HG02571 (cell line): ENCODE measurements at regions not wholly inside any gene's neighbourhood (a gene's known extent, or its start where the extent isn't known, plus 50 kb on each side); places are given as distances from the start of the nearest gene placed in this dataset.

Experiments
- ATAC-seq: cut with Tn5 transposase; IDR thresholded peaks from one replicate; pipeline ENCODE4 v1.9.1; 2021; ENCODE audit warnings: mild to moderate bottlenecking, moderate library complexity; ENCODE audit not compliant: unreplicated experiment

DNA sequence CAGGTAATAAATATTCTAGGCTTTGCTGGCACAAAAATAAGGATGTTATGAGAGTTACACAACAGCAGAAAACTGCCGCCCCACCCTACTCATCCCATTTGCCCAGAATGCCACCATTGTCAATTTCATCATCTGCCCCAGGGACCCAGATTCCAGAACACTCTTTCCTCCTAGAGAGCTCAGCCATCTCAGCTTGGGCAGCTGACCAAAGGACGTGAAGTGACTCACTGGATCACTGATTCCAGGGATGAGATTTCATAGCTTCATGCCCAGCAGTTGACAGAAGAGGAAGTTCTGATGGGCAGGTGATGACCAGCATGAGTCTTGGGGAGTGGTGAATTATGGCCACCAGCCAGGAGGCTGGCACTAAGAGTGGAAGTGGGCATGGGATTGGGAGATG, 450.3 kb downstream of the RMST start:
- no peak for ATAC-seq

DNA sequence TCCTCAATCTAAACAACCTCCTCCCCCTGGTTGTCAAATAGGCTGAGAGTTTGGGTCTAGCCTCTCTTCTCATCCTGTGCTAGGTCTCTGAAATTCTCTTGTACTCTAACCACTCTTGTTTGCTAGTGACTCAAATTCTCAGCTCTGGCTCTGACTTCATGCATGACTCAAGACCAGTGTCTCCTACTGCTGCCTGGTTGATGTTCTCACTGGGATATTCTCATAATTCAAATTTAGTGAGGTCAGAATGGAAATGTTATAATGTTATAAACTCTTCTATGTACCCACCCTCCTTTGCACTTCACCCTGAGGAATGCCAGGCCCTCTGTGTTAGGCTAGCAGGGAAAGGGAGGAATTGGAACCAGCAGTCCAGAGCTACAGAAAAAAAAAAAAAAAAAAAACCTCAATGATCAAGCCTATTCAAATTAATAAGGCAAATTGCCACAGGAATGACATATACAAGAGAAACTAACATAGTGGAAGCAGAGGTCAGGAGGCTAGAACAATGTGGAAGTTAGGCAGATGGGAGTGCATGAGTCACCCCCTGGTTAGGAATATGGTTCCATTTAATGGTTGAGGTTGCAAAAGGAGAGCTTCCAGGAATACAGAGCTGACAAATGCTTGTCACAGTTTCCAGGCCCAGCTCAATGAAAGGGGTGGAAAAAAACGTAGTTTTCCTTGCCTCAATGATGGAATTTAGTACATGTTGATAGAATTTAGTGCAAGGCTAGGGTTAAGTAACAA, 459.5 kb downstream of the RMST start:
- no peak for ATAC-seq

DNA sequence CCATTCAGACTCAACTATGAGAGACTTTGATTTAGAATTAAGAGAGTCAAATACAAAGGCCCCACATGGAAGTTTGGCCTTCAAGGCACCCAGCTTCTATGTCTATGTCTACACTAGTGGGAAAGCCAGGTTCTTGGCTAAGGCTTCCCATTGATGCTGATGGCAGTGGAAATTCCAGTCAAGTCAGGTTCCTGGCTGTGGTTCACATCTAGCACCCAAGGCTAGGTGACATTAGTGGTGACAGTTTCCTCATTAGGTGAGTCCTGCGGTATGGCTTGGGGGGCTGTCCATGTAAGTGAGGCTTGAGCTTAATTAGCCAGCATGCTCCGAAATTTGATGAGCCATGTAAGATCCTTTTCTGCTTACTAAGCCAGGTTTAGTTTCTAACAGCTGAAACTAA, 460.9 kb downstream of the RMST start:
- no peak for ATAC-seq

DNA sequence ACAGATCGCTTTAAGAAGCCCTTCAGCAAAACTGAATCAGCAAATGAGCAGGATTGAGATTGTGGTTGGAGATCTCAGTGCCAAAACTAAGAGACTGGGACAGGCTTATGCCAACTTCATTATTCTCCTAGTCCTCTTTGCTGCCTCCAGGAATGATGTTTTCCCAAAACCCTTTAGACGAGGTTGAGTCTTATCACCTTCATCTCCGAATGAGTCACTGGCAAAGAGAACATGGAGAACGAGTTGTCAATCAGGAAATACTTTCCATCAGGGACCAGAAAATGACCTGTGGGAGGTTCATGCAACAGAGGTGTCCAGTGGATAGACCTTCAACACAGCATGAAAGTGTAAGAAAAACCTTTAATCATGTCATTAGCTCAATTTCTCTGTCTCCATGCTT, 461.5 kb downstream of the RMST start:
- ATAC-seq = no peak

DNA sequence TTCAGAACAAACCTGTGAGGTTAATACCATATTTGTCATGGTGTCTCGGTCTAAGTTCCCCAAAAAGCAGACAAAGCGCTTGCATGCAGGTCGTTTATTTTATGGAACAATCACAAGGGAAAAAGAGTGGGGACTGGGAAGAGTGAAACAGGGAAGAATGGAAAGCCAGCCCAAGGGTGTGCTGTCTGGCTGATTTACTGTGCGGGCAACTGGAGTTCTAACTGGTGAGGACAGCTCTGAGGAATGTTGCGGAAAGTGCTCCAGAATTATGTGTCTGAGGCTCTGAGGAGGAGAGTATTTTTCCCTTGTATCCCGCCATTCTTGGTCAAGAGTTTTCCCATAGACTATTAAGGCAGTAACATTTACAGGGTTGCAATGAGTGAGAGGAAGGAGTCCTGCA, 465.4 kb downstream of the RMST start:
- ATAC-seq = no peak

DNA sequence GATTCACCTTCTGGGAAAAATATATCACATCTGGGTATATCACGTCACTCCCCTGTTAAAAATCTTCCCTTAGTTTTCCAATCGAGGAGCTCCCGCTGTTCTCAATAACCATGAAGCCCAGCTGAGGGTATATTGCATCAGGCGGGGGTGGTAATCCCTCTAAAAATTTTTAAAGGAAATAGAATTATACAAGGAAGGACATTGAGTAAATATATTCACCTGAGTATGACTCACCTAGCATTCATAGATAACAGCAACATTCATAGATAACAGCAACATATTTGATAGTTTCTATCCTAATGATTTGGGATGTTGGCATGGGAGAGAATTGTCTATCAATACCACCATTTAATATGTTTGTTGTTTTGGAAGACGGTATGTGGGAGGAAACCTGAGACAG, 473.6 kb downstream of the RMST start:
- ATAC-seq = no peak

DNA sequence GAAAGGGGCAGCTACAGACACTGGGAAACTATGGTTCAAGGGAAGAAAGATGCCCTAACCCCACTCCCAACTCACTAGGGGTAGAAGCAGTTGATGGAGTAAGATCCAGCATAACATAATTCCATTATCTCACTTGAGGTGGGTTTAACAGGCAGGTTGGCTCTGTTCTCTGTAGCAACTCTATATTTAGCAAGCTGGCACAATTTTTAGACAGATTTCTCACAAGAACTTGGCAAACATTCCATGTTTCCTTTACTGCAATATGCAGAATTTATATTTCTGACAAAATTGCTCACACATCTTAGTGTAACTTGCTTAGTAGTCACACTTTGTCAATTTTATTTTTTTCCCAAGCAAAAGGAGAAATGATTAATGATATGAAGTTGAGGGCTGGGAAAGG, 475.4 kb downstream of the RMST start:
- no peak for ATAC-seq

DNA sequence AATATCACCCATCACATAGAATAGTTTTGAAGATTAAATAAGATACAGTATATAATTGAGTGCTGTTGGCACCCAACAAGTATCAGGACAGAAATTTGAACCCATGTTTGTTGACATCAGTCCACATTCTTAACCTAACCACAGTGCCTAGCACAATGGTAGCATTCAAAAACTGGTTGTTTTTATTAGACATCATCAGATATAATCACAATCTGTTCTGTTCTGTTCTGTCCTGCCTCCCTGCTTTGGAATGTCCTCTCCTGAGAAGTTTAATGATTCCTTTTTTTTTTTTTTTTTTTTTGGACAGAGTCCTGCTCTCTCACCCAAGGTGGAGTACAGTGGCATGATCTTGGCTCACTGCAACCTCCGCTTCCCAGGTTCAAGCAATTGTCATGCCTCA, 476.6 kb downstream of the RMST start:
- no peak for ATAC-seq

DNA sequence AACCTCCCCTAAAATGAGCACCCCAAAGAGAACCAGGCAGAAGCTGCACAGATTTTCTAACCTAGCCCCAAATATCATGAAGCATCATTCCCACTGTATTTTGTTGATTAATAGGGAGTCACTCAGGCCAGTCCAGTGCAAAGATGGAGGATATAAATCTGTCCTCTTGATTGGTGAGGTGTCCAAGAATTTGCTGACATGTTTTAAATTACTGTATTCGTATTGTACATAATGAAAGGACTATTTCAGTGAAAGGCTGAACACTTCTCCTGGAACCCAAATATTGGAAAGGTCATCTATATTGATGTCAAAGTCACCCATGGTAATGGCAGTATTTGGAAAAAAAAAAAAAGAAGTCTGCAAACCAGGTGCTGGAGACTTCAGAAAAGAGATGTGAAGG, 477.5 kb downstream of the RMST start:
- no peak for ATAC-seq

DNA sequence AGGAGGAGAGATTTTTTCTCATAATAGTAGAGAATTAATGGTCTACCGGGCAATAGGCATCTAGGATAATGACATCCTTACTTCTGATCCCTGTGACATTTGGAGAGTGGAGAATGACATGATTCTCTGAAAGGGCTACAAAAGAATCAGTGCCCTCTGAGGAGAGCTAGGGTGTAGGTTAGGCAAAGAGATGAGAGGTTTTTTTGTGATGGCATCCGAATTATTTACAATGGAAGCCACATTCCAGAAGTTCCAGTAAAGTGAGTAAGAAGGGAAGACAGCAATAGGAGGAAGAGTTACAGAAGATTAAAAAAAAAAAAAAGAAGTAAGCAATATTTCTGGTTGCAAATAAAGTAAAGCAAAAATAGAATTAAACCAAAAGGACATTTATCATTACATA, 478.0 kb downstream of the RMST start:
- no peak for ATAC-seq

DNA sequence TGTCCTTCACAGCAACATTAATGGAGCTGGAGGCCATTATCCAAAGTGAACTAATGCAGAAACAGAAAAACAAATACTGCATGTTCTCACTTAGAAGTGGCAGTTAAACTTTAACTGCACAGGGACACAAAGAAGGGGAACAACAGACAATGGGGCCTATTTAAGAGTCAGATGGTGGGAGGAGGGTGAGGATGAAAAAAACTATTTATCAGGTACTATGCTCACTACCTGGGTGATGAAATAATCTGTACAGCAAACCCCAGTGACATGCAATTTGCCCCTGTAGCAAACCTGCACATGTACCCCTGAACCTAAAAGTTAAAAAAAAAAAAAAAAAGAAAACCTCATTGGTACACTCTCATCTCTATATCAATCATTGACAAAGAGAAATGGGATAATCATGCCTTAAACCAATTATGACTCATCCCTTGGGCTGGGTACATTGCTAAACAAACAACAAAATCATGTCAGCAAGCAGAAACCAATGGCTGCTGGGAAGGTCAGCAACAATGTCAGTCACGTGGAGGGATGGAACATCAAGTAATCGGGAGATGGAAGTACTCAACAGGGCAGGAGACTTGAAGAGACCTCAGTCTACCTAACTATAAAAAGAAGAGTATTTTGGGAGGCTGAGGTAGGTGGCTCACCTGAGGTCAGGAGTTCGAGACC, 479.2 kb downstream of the RMST start:
- no peak for ATAC-seq

DNA sequence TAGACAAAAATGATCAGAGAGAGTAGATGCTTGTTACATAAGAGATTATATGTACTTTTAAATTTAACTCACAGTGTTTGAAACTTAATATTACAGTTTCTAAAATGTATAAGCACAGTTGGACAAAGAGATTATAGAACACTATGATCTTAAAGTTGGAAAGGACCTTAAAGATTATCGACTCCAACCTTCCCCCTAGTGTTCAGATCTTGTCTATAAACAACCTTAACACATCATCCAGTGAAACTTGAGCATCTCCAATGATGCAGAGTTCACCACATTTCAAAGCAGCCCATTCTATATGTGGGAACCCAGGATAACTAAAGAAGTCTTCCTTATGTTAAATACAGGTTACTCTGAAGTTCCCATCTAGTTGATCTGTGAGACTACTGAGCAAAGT, 480.8 kb downstream of the RMST start:
- no peak for ATAC-seq

DNA sequence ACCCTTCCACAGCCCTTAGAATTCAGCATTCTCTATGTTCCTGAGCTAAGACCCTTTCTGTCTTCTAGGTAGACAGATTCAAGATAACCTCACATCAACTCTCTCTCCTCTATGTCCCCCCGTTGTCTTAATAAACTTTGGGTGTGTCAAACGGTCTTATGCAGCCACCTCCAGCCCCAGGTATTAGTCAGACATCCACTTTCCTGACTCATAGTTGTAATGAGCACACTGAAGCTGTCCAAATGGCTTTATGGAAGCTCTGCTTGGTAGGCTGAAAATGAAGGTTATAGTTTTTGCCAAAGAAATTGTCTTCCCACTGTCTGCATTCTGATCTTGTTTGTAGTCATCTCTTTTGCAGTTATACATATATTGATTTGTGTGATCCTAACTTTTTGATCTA, 482.0 kb downstream of the RMST start:
- ATAC-seq = no peak

DNA sequence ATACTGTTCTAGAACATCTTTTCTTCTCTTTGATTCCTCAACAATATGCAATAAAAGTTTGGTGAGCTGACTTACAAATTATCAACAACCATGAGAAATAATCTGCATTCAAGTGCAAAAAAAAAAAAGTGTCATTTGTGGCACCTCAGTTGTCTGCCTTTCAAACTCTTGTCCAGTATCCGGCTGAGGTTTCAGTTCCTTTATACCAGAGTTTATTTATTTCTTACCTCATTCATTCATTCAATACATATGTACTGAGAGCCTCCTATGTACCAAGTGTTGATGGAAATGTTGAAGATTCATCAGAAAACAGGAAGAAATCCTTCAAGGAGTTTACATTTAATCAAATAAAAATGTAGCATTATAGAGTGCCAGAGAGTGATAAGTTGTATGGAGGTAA, 484.1 kb downstream of the RMST start:
- no peak for ATAC-seq

DNA sequence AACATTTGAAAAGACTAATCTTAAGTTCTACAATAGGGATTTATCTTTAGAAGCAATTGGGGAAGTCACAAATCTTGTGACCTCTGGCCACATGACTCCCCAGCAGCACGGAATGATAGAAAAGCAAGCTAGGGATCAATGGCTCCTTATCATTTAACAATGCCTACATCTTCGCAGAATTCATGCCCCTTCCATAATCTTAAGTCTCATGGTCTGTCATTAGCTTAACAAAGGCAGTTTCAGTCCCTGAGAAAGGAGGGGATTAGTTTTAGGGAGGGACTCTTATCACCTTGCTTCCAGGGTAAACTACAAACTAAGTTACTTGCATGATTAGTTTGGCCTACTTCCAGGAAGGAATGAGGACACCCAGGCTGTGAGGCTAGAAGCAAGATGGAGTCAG, 486.0 kb downstream of the RMST start:
- no peak for ATAC-seq

DNA sequence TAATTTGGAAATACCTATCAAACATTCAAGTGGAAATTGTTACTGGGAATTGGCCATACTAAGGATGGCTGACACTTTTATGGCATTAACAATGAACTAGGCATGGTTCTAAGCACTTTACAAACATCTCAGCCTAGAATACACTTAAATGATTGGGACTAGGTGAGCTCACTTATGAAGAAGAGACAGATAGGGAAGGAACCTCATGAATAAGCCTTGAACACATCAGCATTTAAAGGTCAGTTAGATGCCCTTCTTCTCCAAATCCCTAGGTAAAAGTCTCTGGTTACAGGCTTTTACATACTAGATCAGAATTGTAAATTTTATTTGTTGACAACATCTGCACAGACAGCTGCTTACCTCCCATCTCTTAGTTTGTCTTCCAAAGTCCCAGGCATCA, 488.6 kb downstream of the RMST start:
- no peak for ATAC-seq

DNA sequence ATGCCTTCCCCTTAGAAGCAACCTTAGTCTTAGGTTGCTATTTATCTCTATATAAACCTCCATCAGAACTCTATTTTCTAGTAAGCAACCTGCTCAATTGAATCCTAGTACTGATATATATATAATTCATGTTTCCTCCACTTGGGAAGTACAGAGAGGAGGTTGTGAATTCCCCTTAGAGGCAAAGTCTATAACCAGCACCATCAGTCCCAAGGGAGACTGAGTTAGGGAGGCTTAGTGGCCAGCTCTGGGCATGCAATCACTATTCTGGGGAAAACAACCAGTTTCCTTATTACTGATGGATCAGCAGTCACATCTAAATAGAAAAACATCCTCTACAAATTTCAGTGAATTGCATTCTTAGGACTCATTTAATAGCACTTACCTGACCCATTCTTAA, 489.1 kb downstream of the RMST start:
- ATAC-seq = no peak

DNA sequence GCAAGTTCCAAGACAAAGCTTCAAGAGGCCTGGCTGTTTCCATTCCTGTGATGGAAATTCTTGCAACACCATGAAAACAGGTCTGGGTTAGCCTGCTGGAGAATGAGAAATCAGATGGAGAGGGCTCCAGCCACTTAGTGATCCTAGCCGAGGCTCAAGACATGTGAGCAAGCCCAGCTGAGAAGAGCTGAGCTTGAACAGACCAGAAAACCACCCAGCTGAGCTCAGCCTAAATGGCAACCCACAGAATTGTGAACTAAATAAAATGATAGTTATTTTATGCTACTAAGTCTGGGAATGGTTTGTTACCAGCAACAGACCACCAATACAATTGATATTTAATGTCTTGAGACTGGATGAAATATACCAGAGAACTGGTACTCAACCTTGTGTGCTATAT, 494.5 kb downstream of the RMST start:
- ATAC-seq = no peak

DNA sequence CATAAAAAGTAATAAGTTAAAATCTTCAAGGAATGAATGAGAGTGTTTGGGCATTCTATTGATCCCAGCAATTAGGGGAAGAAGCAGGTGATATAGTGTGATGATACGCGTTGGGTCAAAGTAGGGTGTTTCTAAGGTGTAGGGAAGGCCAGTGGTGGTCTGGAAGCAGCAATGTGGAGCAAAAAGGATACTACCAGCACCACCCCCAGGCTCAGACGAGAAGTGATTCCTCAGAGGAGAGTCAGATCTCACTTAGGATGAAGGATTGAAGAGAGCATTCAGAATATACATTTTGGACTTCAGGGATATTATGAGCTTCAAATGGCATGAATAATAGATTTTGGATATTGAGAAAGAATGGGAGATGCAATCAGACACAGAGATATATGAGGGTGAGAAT, 497.6 kb downstream of the RMST start:
- no peak for ATAC-seq

DNA sequence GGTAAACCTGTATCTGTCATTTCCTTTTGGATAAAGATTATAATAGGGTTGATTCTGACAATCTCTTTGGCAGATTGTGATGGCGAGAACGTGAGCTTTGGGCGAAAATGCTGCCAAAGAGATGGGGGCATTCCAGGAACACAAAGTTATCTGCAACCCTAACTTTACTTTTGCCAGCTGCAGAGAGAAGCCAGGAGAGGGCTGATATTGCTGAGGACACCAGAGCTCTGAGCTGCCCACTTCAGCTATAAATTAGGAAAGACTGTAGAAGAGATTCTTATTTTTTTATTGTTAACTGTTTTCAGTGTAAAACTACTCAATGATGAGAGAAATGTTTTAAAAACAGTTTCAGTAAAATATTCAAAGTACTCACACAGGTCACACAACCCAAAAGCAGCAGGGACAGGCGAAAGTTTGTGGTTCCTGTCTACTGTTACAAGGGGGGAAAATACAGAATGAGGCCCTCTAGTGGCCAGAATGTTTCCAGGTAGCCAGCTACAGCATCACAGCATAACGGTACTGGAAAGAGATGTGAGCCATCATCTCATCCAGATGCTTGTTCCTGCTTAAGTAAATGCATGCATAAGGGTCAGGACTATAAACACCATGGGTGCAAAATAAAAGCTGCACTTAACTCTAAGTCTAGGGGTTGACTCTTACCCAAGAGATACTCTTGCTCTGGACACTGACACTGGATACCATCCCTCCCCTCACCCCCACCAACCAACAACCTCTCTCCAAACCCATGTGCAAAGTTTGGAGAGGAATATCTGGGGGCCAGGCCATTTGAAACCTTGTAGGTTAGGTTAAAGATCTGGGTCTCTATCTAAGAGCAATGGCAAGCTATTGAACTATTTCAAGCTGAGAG, 498.4 kb downstream of the RMST start:
- ATAC-seq = peak; percentile 80

DNA sequence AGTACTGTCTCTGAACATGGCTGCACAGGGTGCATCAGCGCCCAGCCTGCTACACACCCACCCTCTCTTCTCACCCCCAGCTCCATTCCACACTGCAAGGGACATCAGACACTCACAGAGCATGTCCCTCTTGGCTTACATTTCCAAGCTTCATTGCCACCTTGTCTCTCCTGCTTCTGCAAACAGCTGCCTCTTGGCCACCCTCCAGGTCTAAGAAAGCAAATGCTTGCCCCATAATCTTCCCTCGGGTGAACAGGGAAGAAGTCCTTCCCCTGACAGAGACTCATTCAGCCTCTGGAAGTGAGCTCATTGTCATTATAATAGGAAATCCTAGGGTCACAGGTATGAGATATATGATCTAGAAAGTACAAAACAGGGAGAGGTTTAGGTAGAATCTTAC, 505.2 kb downstream of the RMST start:
- ATAC-seq = no peak

DNA sequence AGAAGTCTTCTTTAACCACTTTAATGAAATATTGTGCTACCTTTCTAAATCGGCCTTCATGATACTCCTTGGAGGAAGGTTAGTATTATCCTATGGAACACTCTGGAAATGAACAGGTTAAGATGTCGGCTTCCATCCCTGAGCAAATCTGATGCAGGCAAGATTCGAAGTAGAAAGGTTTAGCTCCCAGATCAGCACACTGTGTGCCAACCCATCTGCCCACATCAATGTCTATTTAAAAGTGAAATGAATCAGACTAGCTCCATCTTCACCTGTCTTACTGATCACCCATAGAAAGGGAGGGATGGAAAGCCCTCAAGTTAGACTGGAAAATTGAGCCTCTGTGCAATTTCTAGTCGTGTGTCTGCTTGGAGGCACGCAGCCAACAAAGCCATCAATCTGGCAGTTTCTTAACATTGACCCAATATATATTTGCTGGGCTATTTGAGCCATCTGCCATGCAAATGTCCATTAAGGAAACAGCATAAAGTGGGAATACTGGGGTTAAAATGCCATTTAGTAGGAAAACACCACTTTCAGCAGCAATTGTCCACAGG, 506.1 kb downstream of the RMST start:
- no peak for ATAC-seq
